Type B pancreatic cell (in vitro differentiated cells): ENCODE measurements at regions not wholly inside any gene's neighbourhood (a gene's known extent, or its start where the extent isn't known, plus 50 kb on each side); places are given as distances from the start of the nearest gene placed in this dataset.

Source experiments
- DNase-seq: peaks from one replicate; pipeline ENCODE4 v3.0.0; 2021; ENCODE audit warnings: mixed read lengths; ENCODE audit not compliant: unreplicated experiment; ENCODE audit errors: extremely low spot score
- H3K27ac Mint-ChIP-seq: 2 replicates; pipeline ENCODE4 v1.8.0; 2021; ENCODE audit warnings: mild to moderate bottlenecking, mixed read lengths
- H3K27me3 Mint-ChIP-seq: 2 replicates; pipeline ENCODE4 v1.8.0; 2021; ENCODE audit warnings: mixed read lengths
- H3K36me3 Mint-ChIP-seq: 2 replicates; pipeline ENCODE4 v1.8.0; 2021; ENCODE audit warnings: mixed read lengths
- H3K4me1 Mint-ChIP-seq: one replicate; pipeline ENCODE4 v1.8.0; 2021; ENCODE audit warnings: mixed read lengths; ENCODE audit not compliant: unreplicated experiment
- H3K4me3 Mint-ChIP-seq: 2 replicates; pipeline ENCODE4 v1.8.0; 2021; ENCODE audit warnings: mild to moderate bottlenecking, mixed read lengths
- H3K9me3 Mint-ChIP-seq: 2 replicates; pipeline ENCODE4 v1.8.0; 2021; ENCODE audit warnings: mixed read lengths
- TF ChIP-seq, protein P1 (sequence below): fragments of 200-600 bp; sonication (generic); conservative IDR thresholded peaks from 2 replicates; pipeline ENCODE4 v1.5.0; 2021; ENCODE audit warnings: antibody characterized with exemption, mild to moderate bottlenecking

GRCh38 chr5:20224966-20225365 is 237.0 kb upstream of the CDH18 start:
- no peaks in the 10 kb centered on the region for H3K4me1 Mint-ChIP-seq
- H3K4me3 Mint-ChIP-seq: no peak overlapping the region
- peaks cover 4% of the 10 kb centered on the region for H3K27me3 Mint-ChIP-seq
- TF ChIP-seq, protein P1, sequence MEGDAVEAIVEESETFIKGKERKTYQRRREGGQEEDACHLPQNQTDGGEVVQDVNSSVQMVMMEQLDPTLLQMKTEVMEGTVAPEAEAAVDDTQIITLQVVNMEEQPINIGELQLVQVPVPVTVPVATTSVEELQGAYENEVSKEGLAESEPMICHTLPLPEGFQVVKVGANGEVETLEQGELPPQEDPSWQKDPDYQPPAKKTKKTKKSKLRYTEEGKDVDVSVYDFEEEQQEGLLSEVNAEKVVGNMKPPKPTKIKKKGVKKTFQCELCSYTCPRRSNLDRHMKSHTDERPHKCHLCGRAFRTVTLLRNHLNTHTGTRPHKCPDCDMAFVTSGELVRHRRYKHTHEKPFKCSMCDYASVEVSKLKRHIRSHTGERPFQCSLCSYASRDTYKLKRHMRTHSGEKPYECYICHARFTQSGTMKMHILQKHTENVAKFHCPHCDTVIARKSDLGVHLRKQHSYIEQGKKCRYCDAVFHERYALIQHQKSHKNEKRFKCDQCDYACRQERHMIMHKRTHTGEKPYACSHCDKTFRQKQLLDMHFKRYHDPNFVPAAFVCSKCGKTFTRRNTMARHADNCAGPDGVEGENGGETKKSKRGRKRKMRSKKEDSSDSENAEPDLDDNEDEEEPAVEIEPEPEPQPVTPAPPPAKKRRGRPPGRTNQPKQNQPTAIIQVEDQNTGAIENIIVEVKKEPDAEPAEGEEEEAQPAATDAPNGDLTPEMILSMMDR: no peak
- no peak overlapping the region for H3K27ac Mint-ChIP-seq
- DNase-seq: no peak
- H3K36me3 Mint-ChIP-seq: no peaks in the 10 kb centered on the region
- H3K9me3 Mint-ChIP-seq: no peaks in the 10 kb centered on the region

- H3K4me3 Mint-ChIP-seq: no peak overlapping the region
- H3K4me1 Mint-ChIP-seq: no peaks in the 10 kb centered on the region
- H3K9me3 Mint-ChIP-seq: no peaks in the 10 kb centered on the region
- peaks cover 4% of the 10 kb centered on the region for H3K27me3 Mint-ChIP-seq
- no peaks in the 10 kb centered on the region for H3K36me3 Mint-ChIP-seq
- DNase-seq: no peak
- no peak overlapping the region for H3K27ac Mint-ChIP-seq
- TF ChIP-seq, protein P1: no peak
These were observed 236.0 kb upstream of the CDH18 start for GRCh38 chr5:20224046-20224445.

DNA sequence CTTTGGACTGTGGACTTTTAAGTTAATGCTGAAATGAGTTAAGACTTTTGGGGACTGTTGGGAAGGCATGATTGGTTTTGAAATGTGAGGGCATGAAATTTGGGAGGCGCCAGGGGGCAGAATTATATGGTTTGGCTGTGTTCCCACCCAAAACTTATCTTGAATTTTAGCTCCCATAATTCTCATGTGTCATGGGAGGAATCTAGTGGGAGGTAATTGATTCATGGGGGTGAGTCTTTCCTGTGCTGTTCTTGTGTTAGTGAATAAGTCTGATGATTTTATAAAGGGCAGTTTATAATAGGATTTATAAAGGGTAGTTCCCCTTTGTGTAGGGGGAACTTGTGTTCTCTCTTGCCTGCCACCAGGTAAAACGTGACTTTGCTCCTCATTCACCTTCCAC is 235.5 kb upstream of the CDH18 start:
- Mint-ChIP-seq H3K27me3 (peaks cover 4% of the 10 kb centered on the region), H3K4me1 (no peaks in the 10 kb centered on the region), H3K36me3 (no peaks in the 10 kb centered on the region), H3K9me3 (no peaks in the 10 kb centered on the region), H3K27ac (no peak overlapping the region), H3K4me3 (no peak overlapping the region)
- DNase-seq: no peak
- TF ChIP-seq, protein P1: no peak

GRCh38 chr5:20215257-20215656 is 227.3 kb upstream of the CDH18 start:
- H3K4me1 Mint-ChIP-seq: no peaks in the 10 kb centered on the region
- no peaks in the 10 kb centered on the region for H3K36me3 Mint-ChIP-seq
- H3K27ac Mint-ChIP-seq: no peak overlapping the region
- no peak for DNase-seq
- no peaks in the 10 kb centered on the region for H3K9me3 Mint-ChIP-seq
- TF ChIP-seq, protein P1: no peak
- no peaks in the 10 kb centered on the region for H3K27me3 Mint-ChIP-seq
- H3K4me3 Mint-ChIP-seq: no peak overlapping the region

GRCh38 chr5:20213803-20214202 is 225.8 kb upstream of the CDH18 start:
- Mint-ChIP-seq H3K27me3 (no peaks in the 10 kb centered on the region), H3K4me1 (no peaks in the 10 kb centered on the region), H3K27ac (no peak overlapping the region), H3K9me3 (no peaks in the 10 kb centered on the region), H3K36me3 (no peaks in the 10 kb centered on the region), H3K4me3 (no peak overlapping the region)
- TF ChIP-seq, protein P1: no peak
- DNase-seq: no peak

GRCh38 chr5:20212701-20213100 is 224.7 kb upstream of the CDH18 start:
- no peak for DNase-seq
- Mint-ChIP-seq H3K27ac (no peak overlapping the region), H3K27me3 (no peaks in the 10 kb centered on the region), H3K36me3 (no peaks in the 10 kb centered on the region), H3K4me3 (no peak overlapping the region), H3K9me3 (no peaks in the 10 kb centered on the region), H3K4me1 (no peaks in the 10 kb centered on the region)
- TF ChIP-seq, protein P1: no peak
